ENCODE measurements at regions not wholly inside any gene's neighbourhood (a gene's known extent, or its start where the extent isn't known, plus 50 kb on each side); places are given as distances from the start of the nearest gene placed in this dataset.
A peak's percentile ranks its signal among the peaks of the same experiment; 100 is the strongest.

- no peak for ATAC-seq (ENCODE audit: insufficient read depth, low read depth)
- H3K4me1 ChIP-seq (ENCODE audit: insufficient read depth, low read length), result no peaks in the 10 kb centered on the region
- no peak overlapping the region for H2AFZ ChIP-seq (ENCODE audit: low read depth, low read length)
- no peak overlapping the region for H3K4me2 ChIP-seq (ENCODE audit: insufficient read depth, low read length)
- H3K27me3 ChIP-seq (ENCODE audit: insufficient read depth, low read length, poor library complexity), result peaks cover 33% of the 10 kb centered on the region
- no peak overlapping the region for H3K4me3 ChIP-seq (ENCODE audit: low read depth in 1 of 2, low read length in 2 of 2)
- no peak for TF ChIP-seq EZH2 (IDR thresholded peaks at IDR 0.05; ENCODE audit: borderline replicate concordance, low read depth, low read length, severe bottlenecking)
- no peak for TF ChIP-seq CTCF (IDR thresholded peaks at IDR 0.05; ENCODE audit: borderline replicate concordance, extremely low read depth, low read length, poor library complexity, severe bottlenecking)
- H3K9me3 ChIP-seq (ENCODE audit: insufficient read depth, low read length, severe bottlenecking), result no peaks in the 10 kb centered on the region
- no peaks in the 10 kb centered on the region for H3K36me3 ChIP-seq (ENCODE audit: insufficient read depth, low read length)
- H3K27ac ChIP-seq (ENCODE audit: low read length), result no peak overlapping the region
- no peak overlapping the region for H3K9ac ChIP-seq (ENCODE audit: low read depth, low read length)
- no peak for DNase-seq
- H3K79me2 ChIP-seq (ENCODE audit: insufficient read depth, low read length), result no peaks in the 10 kb centered on the region
- H4K20me1 ChIP-seq (ENCODE audit: insufficient read depth, low read length), result no peaks in the 10 kb centered on the region
These were observed 68.8 kb upstream of the PRNP start for GRCh38 chr20:4617484-4617883.

GRCh38 chr20:4617019-4617418, 69.2 kb upstream of the PRNP start:
- Histone ChIP-seq H3K79me2 (ENCODE audit: insufficient read depth, low read length) (no peaks in the 10 kb centered on the region), H3K4me2 (ENCODE audit: insufficient read depth, low read length) (no peak overlapping the region), H3K9me3 (ENCODE audit: insufficient read depth, low read length, severe bottlenecking) (no peaks in the 10 kb centered on the region), H4K20me1 (ENCODE audit: insufficient read depth, low read length) (no peaks in the 10 kb centered on the region), H3K27ac (ENCODE audit: low read length) (no peak overlapping the region), H2AFZ (ENCODE audit: low read depth, low read length) (no peak overlapping the region), H3K4me1 (ENCODE audit: insufficient read depth, low read length) (no peaks in the 10 kb centered on the region), H3K36me3 (ENCODE audit: insufficient read depth, low read length) (no peaks in the 10 kb centered on the region), H3K27me3 (ENCODE audit: insufficient read depth, low read length, poor library complexity) (peaks cover 30% of the 10 kb centered on the region), H3K4me3 (ENCODE audit: low read depth in 1 of 2, low read length in 2 of 2) (no peak overlapping the region), H3K9ac (ENCODE audit: low read depth, low read length) (no peak overlapping the region)
- DNase-seq, result no peak
- TF ChIP-seq EZH2 (IDR thresholded peaks at IDR 0.05; ENCODE audit: borderline replicate concordance, low read depth, low read length, severe bottlenecking) (no peak), CTCF (IDR thresholded peaks at IDR 0.05; ENCODE audit: borderline replicate concordance, extremely low read depth, low read length, poor library complexity, severe bottlenecking) (no peak)
- ATAC-seq (ENCODE audit: insufficient read depth, low read depth), result no peak

GRCh38 chr20:4613718-4614620, 72.3 kb upstream of the PRNP start:
- ATAC-seq (ENCODE audit: insufficient read depth, low read depth) (peak; percentile 55; the same call in 1 of the 3 replicates), DNase-seq (peak; percentile 41)
- Histone ChIP-seq H3K4me2 (ENCODE audit: insufficient read depth, low read length) (no peak overlapping the region), H3K27me3 (ENCODE audit: insufficient read depth, low read length, poor library complexity) (peaks cover 34% of the 10 kb centered on the region), H4K20me1 (ENCODE audit: insufficient read depth, low read length) (no peaks in the 10 kb centered on the region), H3K79me2 (ENCODE audit: insufficient read depth, low read length) (no peaks in the 10 kb centered on the region), H3K9ac (ENCODE audit: low read depth, low read length) (no peak overlapping the region), H3K4me1 (ENCODE audit: insufficient read depth, low read length) (no peaks in the 10 kb centered on the region), H2AFZ (ENCODE audit: low read depth, low read length) (no peak overlapping the region), H3K36me3 (ENCODE audit: insufficient read depth, low read length) (no peaks in the 10 kb centered on the region), H3K9me3 (ENCODE audit: insufficient read depth, low read length, severe bottlenecking) (no peaks in the 10 kb centered on the region), H3K4me3 (ENCODE audit: low read depth in 1 of 2, low read length in 2 of 2) (no peak overlapping the region), H3K27ac (ENCODE audit: low read length) (no peak overlapping the region)
- TF ChIP-seq EZH2 (IDR thresholded peaks at IDR 0.05; ENCODE audit: borderline replicate concordance, low read depth, low read length, severe bottlenecking) (no peak), CTCF (IDR thresholded peaks at IDR 0.05; ENCODE audit: borderline replicate concordance, extremely low read depth, low read length, poor library complexity, severe bottlenecking) (peak; percentile 38)

All from DND-41 (cell line).